ENCODE measurements at regions not wholly inside any gene's neighbourhood (a gene's known extent, or its start where the extent isn't known, plus 50 kb on each side); places are given as distances from the start of the nearest gene placed in this dataset.
"Not testable (repeated sequence)": the region's sequence is repeated elsewhere in the genome, so short reads cannot be mapped to it uniquely, and the experiment has no call there.

GRCh38 chr1:182259968-182260367, 131.6 kb downstream of the GLUL start:
- DNase-seq (ENCODE audit: low read depth), result no peak

- peak; percentile 19 for DNase-seq (ENCODE audit: low read depth)
Measured at GRCh38 chr1:182259229-182259872, 132.2 kb downstream of the GLUL start.

- DNase-seq (ENCODE audit: low read depth), result no peak
Measured at GRCh38 chr1:182257369-182258063, 134.1 kb downstream of the GLUL start.

GRCh38 chr1:182256931-182257330, 134.7 kb downstream of the GLUL start:
- no peak for DNase-seq (ENCODE audit: low read depth)

- DNase-seq (ENCODE audit: low read depth), result no peak
Measured at GRCh38 chr1:182255494-182255893, 136.1 kb downstream of the GLUL start.

- no peak for DNase-seq (ENCODE audit: low read depth)
Measured at GRCh38 chr1:182253319-182253860, 138.2 kb downstream of the GLUL start.

GRCh38 chr1:182251561-182251960, 140.0 kb downstream of the GLUL start:
- DNase-seq (ENCODE audit: low read depth), result no peak

- DNase-seq (ENCODE audit: low read depth), result no peak
Measured at GRCh38 chr1:182249201-182249676, 142.4 kb downstream of the GLUL start.

GRCh38 chr1:182248721-182249120, 142.9 kb downstream of the GLUL start:
- DNase-seq (ENCODE audit: low read depth), result no peak

GRCh38 chr1:182247813-182248212, 143.8 kb downstream of the GLUL start:
- DNase-seq (ENCODE audit: low read depth), result not testable (repeated sequence)

- no peak for DNase-seq (ENCODE audit: low read depth)
Measured at GRCh38 chr1:182246783-182247182, 144.8 kb downstream of the GLUL start.

GRCh38 chr1:182245040-182245439, 146.6 kb downstream of the GLUL start:
- no peak for DNase-seq (ENCODE audit: low read depth)

- no peak for DNase-seq (ENCODE audit: low read depth)
Measured at GRCh38 chr1:182244451-182244850, 147.1 kb downstream of the GLUL start.

- DNase-seq (ENCODE audit: low read depth), result no peak
Measured at GRCh38 chr1:182242641-182243040, 148.9 kb downstream of the GLUL start.

GRCh38 chr1:182240085-182240484, 151.5 kb downstream of the GLUL start:
- DNase-seq (ENCODE audit: low read depth), result no peak

- DNase-seq (ENCODE audit: low read depth), result no peak
Measured at GRCh38 chr1:182238421-182238820, 153.2 kb downstream of the GLUL start.

- DNase-seq (ENCODE audit: low read depth), result no peak
Measured at GRCh38 chr1:182237329-182237728, 154.3 kb downstream of the GLUL start.

- DNase-seq (ENCODE audit: low read depth), result no peak
Measured at GRCh38 chr1:182236651-182237077, 154.9 kb downstream of the GLUL start.

- DNase-seq (ENCODE audit: low read depth), result no peak
Measured at GRCh38 chr1:182235952-182236650, 155.5 kb downstream of the GLUL start.

- DNase-seq (ENCODE audit: low read depth), result no peak
Measured at GRCh38 chr1:182235604-182235951, 156.0 kb downstream of the GLUL start.

GRCh38 chr1:182229921-182230491, 161.6 kb downstream of the GLUL start:
- DNase-seq (ENCODE audit: low read depth), result no peak

GRCh38 chr1:182229451-182229850, 162.1 kb downstream of the GLUL start:
- no peak for DNase-seq (ENCODE audit: low read depth)
